ENCODE measurements at regions not wholly inside any gene's neighbourhood (a gene's known extent, or its start where the extent isn't known, plus 50 kb on each side); places are given as distances from the start of the nearest gene placed in this dataset.
"Not testable (repeated sequence)": the region's sequence is repeated elsewhere in the genome, so short reads cannot be mapped to it uniquely, and the experiment has no call there.

- DNase-seq (ENCODE audit: low read depth), result no peak
Observed at GRCh38 chr20:40868551-40869217, 159.9 kb upstream of the TOP1 start.

GRCh38 chr20:40869218-40870147, 159.1 kb upstream of the TOP1 start:
- no peak overlapping the region for H3K4me3 ChIP-seq (ENCODE audit: low read depth, low read length)
- no peak for DNase-seq (ENCODE audit: low read depth)
- no peak for TF ChIP-seq CTCF (IDR thresholded peaks at IDR 0.05; ENCODE audit: low read depth, low read length, missing control alignments)

More at GRCh38 chr20:40868551-40869217, 159.9 kb upstream of the TOP1 start:
- TF ChIP-seq CTCF (IDR thresholded peaks at IDR 0.05; ENCODE audit: low read depth, low read length, missing control alignments), result no peak
- H3K4me3 ChIP-seq (ENCODE audit: low read depth, low read length), result no peak overlapping the region

GRCh38 chr20:40875116-40876085, 153.2 kb upstream of the TOP1 start:
- TF ChIP-seq CTCF (IDR thresholded peaks at IDR 0.05; ENCODE audit: low read depth, low read length, missing control alignments), result no peak
- no peak for DNase-seq (ENCODE audit: low read depth)
- H3K4me3 ChIP-seq (ENCODE audit: low read depth, low read length), result no peak overlapping the region

- not testable (repeated sequence) for H3K4me3 ChIP-seq (ENCODE audit: low read depth, low read length); DNase-seq (ENCODE audit: low read depth)
Observed at GRCh38 chr20:40878099-40878498, 150.5 kb upstream of the TOP1 start.

- H3K4me3 ChIP-seq (ENCODE audit: low read depth, low read length), result no peak overlapping the region
- peak; percentile 22 for DNase-seq (ENCODE audit: low read depth)
- peak; percentile 43 for TF ChIP-seq CTCF (IDR thresholded peaks at IDR 0.05; ENCODE audit: low read depth, low read length, missing control alignments)
Observed at GRCh38 chr20:40880063-40880728, 148.4 kb upstream of the TOP1 start.

- TF ChIP-seq CTCF (IDR thresholded peaks at IDR 0.05; ENCODE audit: low read depth, low read length, missing control alignments), result no peak
- no peak overlapping the region for H3K4me3 ChIP-seq (ENCODE audit: low read depth, low read length)
- DNase-seq (ENCODE audit: low read depth), result no peak
Observed at GRCh38 chr20:40880729-40881109, 147.9 kb upstream of the TOP1 start.
